ENCODE measurements at regions not wholly inside any gene's neighbourhood (a gene's known extent, or its start where the extent isn't known, plus 50 kb on each side); places are given as distances from the start of the nearest gene placed in this dataset.

DNA sequence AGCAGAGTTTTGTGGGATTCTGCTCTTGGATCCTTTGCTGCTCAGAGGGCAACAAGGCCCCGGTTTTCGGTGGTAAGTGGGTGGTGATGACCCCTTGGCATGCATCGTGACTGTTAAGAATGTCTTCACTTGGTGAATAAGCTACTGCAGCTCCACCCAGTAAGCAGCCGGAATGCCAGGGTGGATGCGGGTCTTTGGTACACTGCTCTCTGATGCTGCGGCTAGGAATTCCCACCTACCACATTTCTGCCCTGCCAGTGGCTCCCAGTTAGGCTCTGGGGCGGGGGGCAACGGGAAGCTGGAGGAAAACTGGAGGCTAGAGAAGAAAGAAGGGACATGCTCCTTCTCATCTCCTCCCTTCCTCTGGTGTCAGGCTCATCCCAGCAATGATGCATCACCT lies 180.4 kb upstream of the GALNT2 start (continued):
- TF ChIP-seq, protein P1, sequence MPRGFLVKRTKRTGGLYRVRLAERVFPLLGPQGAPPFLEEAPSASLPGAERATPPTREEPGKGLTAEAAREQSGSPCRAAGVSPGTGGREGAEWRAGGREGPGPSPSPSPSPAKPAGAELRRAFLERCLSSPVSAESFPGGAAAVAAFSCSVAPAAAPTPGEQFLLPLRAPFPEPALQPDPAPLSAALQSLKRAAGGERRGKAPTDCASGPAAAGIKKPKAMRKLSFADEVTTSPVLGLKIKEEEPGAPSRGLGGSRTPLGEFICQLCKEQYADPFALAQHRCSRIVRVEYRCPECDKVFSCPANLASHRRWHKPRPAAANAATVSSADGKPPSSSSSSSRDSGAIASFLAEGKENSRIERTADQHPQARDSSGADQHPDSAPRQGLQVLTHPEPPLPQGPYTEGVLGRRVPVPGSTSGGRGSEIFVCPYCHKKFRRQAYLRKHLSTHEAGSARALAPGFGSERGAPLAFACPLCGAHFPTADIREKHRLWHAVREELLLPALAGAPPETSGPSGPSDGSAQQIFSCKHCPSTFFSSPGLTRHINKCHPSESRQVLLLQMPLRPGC (tag by site-specific recombination; IDR thresholded peaks at IDR 0.05), result no peak
- TF ChIP-seq ZNF670 (tag by site-specific recombination; IDR thresholded peaks at IDR 0.05; ENCODE audit: low read depth) (no peak), ZBTB48 (tag by site-specific recombination; IDR thresholded peaks at IDR 0.05) (no peak), SETDB1 (IDR thresholded peaks at IDR 0.05; ENCODE audit: insufficient read length, low read length) (no peak), ZNF366 (tag by site-specific recombination; conservative IDR thresholded peaks at IDR 0.05) (no peak), ZNF544 (tag by site-specific recombination; IDR thresholded peaks at IDR 0.05) (no peak)
- TF ChIP-seq, protein P2, sequence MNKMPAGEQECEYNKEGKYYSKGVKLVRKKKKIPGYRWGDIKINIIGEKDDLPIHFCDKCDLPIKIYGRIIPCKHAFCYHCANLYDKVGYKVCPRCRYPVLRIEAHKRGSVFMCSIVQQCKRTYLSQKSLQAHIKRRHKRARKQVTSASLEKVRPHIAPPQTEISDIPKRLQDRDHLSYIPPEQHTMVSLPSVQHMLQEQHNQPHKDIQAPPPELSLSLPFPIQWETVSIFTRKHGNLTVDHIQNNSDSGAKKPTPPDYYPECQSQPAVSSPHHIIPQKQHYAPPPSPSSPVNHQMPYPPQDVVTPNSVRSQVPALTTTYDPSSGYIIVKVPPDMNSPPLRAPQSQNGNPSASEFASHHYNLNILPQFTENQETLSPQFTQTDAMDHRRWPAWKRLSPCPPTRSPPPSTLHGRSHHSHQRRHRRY (tag by site-specific recombination; IDR thresholded peaks at IDR 0.05), result no peak
- TF ChIP-seq, protein P3, sequence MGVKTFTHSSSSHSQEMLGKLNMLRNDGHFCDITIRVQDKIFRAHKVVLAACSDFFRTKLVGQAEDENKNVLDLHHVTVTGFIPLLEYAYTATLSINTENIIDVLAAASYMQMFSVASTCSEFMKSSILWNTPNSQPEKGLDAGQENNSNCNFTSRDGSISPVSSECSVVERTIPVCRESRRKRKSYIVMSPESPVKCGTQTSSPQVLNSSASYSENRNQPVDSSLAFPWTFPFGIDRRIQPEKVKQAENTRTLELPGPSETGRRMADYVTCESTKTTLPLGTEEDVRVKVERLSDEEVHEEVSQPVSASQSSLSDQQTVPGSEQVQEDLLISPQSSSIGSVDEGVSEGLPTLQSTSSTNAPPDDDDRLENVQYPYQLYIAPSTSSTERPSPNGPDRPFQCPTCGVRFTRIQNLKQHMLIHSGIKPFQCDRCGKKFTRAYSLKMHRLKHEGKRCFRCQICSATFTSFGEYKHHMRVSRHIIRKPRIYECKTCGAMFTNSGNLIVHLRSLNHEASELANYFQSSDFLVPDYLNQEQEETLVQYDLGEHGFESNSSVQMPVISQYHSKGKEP (tag by site-specific recombination; IDR thresholded peaks at IDR 0.05), result no peak

DNA sequence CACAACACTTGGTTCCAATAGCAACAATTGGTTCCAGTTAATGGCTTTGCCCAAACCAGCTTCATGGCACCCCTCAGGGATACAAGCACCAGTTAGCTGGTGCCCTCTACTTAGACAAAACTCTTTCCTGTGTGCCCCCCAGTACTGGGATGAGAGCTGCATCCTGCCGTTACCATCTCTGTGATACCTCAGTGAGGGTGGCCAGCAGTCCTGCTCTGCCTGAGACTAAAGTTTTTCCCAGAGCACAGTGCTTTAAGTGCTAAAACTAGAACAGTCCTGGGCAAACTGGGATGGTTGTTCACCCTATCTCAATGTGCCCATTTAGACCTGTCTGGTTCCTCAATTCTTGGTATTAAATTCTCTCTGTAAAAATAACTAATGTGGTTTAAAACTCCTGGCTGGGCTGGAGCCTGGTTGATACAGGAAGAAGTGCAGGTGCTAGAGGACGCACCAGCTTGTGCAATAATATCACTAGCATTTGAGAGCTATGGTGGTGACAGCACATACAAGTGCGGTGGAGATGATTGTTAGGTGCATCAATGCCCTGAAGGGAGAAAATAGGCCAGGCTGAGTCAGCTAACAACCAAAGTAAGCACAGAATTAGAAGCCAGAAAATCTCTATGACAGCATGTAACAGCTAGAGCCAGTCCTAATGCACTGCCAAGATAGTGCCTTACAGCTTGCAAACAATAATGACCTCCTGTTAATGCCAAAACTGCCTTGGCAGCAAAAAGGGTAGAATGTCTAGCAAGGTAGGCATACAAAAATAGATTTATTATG lies 179.8 kb upstream of the GALNT2 start:
- ChIA-PET POLR2A (no interaction called here), CTCF (interaction anchor here (0.6 to 1.0 kb wide), 3 partner anchors 11 to 155 kb away, joined by 3 read pairs; no protein-coding TSS in a partner anchor)
- Histone ChIP-seq H3K27ac (ENCODE audit: extremely low read depth, low read depth, low read length) (no peak overlapping the region), H3K4me1 (ENCODE audit: control insufficient read depth, insufficient read depth, low read length) (no peaks in the 10 kb centered on the region), H3K36me3 (ENCODE audit: control insufficient read depth in 2 of 2, insufficient read depth in 1 of 2, low read length in 2 of 2) (no peaks in the 10 kb centered on the region), H3K4me3 (ENCODE audit: low read depth, low read length) (no peak overlapping the region), H3K9me3 (ENCODE audit: control insufficient read depth, insufficient read depth, low read depth, low read length) (no peaks in the 10 kb centered on the region)
- TF ChIP-seq, protein P4, sequence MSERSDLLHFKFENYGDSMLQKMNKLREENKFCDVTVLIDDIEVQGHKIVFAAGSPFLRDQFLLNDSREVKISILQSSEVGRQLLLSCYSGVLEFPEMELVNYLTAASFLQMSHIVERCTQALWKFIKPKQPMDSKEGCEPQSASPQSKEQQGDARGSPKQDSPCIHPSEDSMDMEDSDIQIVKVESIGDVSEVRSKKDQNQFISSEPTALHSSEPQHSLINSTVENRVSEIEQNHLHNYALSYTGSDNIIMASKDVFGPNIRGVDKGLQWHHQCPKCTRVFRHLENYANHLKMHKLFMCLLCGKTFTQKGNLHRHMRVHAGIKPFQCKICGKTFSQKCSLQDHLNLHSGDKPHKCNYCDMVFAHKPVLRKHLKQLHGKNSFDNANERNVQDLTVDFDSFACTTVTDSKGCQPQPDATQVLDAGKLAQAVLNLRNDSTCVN (tag by site-specific recombination; optimal IDR thresholded peaks at IDR 0.05), result no peak
- TF ChIP-seq OSR2 (tag by site-specific recombination; IDR thresholded peaks at IDR 0.05) (no peak), ZNF223 (tag by site-specific recombination; IDR thresholded peaks at IDR 0.05) (no peak), ZNF169 (tag by site-specific recombination; IDR thresholded peaks at IDR 0.05) (no peak), ZNF658 (tag by site-specific recombination; IDR thresholded peaks at IDR 0.05) (no peak), ZFP69B (tag by site-specific recombination; IDR thresholded peaks at IDR 0.05) (no peak), ZNF211 (tag by site-specific recombination; IDR thresholded peaks at IDR 0.05; ENCODE audit: low read depth) (no peak)
- TF ChIP-seq, protein P5, sequence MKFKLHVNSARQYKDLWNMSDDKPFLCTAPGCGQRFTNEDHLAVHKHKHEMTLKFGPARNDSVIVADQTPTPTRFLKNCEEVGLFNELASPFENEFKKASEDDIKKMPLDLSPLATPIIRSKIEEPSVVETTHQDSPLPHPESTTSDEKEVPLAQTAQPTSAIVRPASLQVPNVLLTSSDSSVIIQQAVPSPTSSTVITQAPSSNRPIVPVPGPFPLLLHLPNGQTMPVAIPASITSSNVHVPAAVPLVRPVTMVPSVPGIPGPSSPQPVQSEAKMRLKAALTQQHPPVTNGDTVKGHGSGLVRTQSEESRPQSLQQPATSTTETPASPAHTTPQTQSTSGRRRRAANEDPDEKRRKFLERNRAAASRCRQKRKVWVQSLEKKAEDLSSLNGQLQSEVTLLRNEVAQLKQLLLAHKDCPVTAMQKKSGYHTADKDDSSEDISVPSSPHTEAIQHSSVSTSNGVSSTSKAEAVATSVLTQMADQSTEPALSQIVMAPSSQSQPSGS (tag by site-specific recombination; IDR thresholded peaks at IDR 0.05; ENCODE audit: low read depth), result no peak
- TF ChIP-seq, protein P6, sequence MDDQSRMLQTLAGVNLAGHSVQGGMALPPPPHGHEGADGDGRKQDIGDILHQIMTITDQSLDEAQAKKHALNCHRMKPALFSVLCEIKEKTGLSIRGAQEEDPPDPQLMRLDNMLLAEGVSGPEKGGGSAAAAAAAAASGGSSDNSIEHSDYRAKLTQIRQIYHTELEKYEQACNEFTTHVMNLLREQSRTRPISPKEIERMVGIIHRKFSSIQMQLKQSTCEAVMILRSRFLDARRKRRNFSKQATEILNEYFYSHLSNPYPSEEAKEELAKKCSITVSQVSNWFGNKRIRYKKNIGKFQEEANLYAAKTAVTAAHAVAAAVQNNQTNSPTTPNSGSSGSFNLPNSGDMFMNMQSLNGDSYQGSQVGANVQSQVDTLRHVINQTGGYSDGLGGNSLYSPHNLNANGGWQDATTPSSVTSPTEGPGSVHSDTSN (CRISPR knock-in tag; IDR thresholded peaks at IDR 0.05), result no peak

Measured in HEK293 (cell line).